GM18508 (cell line): ENCODE measurements at regions not wholly inside any gene's neighbourhood (a gene's known extent, or its start where the extent isn't known, plus 50 kb on each side); places are given as distances from the start of the nearest gene placed in this dataset.
"Not testable (repeated sequence)": the region's sequence is repeated elsewhere in the genome, so short reads cannot be mapped to it uniquely, and the experiment has no call there.

Experiments used
- ATAC-seq: cut with Tn5 transposase; IDR thresholded peaks from one replicate; pipeline ENCODE4 v1.9.1; 2021; ENCODE audit warnings: moderate number of reproducible peaks; ENCODE audit not compliant: insufficient read depth, unreplicated experiment

- ATAC-seq = no peak
These were observed 143.8 kb downstream of the HSD17B3 start for GRCh38 chr9:96158147-96158546.

GRCh38 chr9:96157675-96158074 is 144.3 kb downstream of the HSD17B3 start:
- ATAC-seq = no peak

- ATAC-seq = no peak
These were observed 145.6 kb downstream of the HSD17B3 start for GRCh38 chr9:96156171-96156974.

GRCh38 chr9:96154081-96154480 is 147.9 kb downstream of the HSD17B3 start:
- no peak for ATAC-seq

- ATAC-seq = no peak
These were observed 149.4 kb downstream of the HSD17B3 start for GRCh38 chr9:96152550-96152949.

- ATAC-seq = peak; percentile 83
These were observed 151.4 kb downstream of the HSD17B3 start for GRCh38 chr9:96150324-96151227.

GRCh38 chr9:96149533-96150280 is 152.3 kb downstream of the HSD17B3 start:
- peak; percentile 22 for ATAC-seq

GRCh38 chr9:96148634-96149532 is 153.1 kb downstream of the HSD17B3 start:
- no peak for ATAC-seq

- not testable (repeated sequence) for ATAC-seq
These were observed 154.9 kb downstream of the HSD17B3 start for GRCh38 chr9:96147029-96147428.

GRCh38 chr9:96141666-96142065 is 160.3 kb downstream of the HSD17B3 start:
- no peak for ATAC-seq

GRCh38 chr9:96141128-96141474 is 160.9 kb downstream of the HSD17B3 start:
- no peak for ATAC-seq

GRCh38 chr9:96140296-96141127 is 161.5 kb downstream of the HSD17B3 start:
- ATAC-seq = no peak

- no peak for ATAC-seq
These were observed 162.2 kb downstream of the HSD17B3 start for GRCh38 chr9:96139592-96140295.

- no peak for ATAC-seq
These were observed 163.4 kb downstream of the HSD17B3 start for GRCh38 chr9:96138616-96139015.

- peak; percentile 11 for ATAC-seq
These were observed 164.1 kb downstream of the HSD17B3 start for GRCh38 chr9:96137671-96138429.

GRCh38 chr9:96136992-96137670 is 164.8 kb downstream of the HSD17B3 start:
- peak; percentile 86 for ATAC-seq

GRCh38 chr9:96135753-96136290 is 166.2 kb downstream of the HSD17B3 start:
- no peak for ATAC-seq
